CD1c-positive myeloid dendritic cell (primary cell): ENCODE measurements at regions not wholly inside any gene's neighbourhood (a gene's known extent, or its start where the extent isn't known, plus 50 kb on each side); places are given as distances from the start of the nearest gene placed in this dataset.
"Not testable (repeated sequence)": the region's sequence is repeated elsewhere in the genome, so short reads cannot be mapped to it uniquely, and the experiment has no call there.

ENCODE experiments used
- DNase-seq: peaks from one replicate; pipeline ENCODE4 v3.0.0-alpha.2; 2016; ENCODE audit errors: extremely low spot score

DNA sequence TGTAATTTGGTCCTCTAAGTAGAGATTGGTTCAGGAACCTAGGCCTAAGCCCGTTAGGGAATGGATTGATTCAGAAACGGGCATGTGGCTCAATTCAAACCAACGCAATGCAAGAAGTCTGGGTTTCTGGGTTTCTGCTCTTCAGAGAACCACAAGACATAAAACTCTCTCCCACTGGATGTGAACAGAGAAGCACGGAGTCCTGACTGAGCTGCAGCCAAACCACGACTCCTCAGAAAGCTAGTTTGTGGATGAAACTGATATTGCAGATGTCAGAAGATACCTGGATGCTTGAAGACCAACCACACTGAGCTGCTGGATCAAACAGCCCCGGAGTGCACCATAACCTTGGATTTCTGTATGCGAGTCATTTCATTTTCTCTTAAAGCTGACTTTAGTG lies 50.0 kb downstream of the SOD2 start:
- DNase-seq, result no peak

DNA sequence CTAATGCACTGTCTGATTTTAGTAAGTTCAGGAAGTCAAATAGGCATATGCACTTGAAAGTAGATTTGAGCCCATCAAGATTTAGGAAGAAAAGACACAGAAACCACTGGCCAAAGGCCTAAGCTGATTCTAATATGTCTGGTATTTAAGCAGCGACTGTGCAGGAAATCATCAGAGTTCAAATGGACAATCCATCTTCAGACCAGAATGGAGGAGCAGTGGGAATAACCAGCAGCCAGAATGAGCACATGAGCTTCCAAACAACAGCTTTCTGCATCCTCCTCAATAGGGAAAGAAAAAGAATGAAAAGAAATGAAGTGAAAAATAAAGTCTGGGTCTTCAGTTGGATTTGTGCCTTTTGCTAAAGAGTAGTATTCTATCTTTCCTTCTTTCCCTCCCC lies 50.6 kb downstream of the SOD2 start:
- no peak for DNase-seq

DNA sequence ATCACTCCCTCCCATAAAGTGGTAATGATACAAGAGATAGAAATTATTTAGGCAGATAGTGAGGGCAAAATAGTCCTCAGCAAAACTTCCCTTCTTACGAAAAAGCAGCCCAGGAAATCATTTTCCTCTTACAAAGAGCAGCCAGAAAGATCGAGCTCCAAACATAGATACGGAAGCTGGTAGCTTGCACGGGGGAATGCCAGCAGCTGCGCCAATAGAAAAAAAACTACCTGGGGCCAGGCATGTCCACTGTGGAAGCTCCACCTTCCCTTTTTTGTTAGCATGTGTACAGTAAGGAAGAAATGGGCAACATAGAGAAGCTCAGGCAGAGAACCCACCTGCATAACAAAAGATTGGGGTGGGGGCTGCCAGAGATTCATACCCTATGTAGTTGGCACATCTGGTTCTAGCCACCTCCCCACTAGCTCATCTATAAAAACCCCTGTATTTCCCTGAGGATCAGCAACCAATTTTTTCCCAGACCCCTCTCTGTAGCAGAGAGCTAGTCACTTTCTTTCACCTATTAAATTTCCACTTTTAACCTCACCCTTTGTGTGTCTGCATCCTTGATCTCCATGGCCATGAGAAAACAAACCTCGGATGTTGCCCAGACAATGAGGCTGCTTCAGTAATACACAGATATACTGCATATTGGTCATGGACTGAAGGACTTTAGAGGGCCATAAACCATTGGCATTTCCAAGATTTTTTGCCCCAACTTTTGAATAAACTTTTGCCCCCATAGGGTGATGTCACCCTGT lies 52.1 kb downstream of the SOD2 start:
- DNase-seq, result no peak

DNA sequence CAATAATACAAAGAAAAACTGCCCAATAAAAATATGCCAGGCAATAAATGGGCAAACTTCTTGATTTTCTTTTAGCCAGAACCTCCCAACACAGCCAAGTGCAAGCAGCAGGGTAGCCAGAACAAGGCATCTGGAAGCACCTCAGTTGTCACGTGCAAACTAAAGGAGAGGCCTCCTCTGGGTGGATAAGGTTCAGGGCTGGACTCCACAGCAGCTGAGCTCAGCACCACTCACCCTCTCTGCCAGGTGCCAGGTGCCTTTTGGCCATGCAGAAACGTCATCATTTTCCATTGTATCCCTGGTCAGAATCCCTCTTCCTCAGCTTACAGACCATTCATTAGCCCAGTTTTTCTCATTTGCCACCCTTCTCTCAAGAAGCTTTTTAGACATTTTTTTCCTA lies 52.7 kb downstream of the SOD2 start:
- no peak for DNase-seq

DNA sequence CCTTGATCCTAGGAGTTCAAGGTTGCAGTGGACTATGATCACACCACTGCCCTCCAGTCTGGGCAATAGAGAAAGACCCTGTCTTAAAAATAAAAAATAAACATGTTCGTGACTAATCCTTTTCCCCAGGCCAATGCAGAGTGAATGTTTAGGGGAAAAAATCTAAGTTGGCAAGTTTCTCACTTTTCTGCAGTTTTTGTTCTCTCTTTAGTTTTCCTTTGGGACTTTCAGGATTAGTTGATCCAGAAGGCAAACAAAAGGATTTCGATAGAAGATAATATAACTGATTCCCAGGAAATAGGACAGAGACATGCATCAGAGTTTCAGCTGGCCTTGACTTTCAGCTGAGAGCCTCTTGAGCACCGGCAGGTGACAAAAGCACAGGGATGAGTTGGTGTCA lies 53.3 kb downstream of the SOD2 start:
- DNase-seq, result no peak

DNA sequence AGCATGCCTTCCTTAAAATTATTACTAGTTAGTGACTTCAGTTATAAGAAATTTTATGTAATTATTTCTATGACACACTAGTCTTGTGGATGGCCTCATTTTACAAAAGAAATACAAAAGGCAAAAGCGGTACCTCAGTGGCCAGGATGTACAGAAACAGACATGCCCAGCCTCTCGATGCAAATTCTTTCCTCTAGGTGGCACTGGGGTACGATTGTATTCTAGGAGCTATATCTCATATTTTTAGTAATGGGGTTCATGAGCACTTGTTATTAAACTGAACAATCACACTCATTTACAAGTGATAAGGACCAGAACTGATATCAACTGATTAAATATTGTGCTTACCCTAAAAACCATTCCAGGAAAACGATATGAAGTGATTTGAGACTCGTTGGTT lies 59.8 kb downstream of the SOD2 start:
- no peak for DNase-seq

DNA sequence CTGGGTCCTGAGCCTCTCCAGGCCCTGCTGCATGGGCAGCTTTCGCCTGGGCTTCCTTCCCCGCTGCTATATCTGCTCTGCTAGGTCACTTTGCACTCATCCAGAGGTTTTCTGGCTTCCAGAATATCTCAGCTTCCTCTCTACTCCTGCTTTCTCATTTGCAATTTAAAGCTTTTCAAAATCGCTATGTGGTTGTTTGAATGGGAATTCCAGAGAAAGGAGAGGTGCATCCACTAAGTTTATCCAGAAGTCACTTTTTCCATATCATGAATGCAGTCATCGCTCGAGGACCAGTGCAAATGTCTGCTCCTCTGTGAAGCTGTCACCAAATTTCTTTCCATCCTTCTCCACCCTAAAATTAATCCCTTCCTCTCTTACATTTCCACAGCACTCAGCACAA lies 61.2 kb downstream of the SOD2 start:
- no peak for DNase-seq

DNA sequence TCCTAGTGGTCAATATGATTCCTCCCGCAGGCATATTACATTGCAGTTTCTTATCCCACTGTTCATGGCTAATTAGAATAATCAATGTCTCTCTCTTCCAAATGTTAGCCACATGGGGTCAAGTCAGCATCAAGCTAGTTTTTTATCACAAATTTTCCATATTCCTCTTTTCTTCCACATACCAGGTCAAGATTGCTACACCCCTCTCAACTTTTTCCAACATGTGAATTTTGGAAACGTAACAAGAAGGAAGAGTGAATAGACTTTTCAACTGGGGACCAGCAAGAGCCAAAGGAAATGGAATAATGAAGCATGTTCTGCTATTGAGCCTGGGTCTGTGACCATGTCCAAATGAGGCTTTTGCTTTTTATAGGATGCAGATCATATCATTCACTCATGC lies 65.1 kb downstream of the SOD2 start:
- DNase-seq, result no peak

DNA sequence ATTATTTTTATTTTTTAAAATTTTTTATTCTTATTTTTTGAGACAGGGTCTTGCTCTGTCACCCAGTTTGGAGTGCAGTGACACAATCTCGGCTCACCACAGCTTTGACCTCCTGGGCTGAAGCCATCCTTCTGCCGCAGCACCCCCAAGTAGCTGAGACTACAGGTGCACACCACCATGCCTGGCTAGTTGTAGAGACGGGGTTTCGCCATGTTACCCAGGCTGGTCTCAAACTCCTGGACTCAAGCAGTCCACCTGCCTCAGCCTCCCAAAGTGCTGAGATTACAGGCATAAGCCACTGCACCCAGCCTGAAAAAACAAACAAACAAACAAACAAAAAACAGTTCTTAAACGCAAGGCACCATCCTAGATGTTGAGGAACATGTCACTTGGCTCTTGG lies 66.5 kb downstream of the SOD2 start:
- not testable (repeated sequence) for DNase-seq

DNA sequence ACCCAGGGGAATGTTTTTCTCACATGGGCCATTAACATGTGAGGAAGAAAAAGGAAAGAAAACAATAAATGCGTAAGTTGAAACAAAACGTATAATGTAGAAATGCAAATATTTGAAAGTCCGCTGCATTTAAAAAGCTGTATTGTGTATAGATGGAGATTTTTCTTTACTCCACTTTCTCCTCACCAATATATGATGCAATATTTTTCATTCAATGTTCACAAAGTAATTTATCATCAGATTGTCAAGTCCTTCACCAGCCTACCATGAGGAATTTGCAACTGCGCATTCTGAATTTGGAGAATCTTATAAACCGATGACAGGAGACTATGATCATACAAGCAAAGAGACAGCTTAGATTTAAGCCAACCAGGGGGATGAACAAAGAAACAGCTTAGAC lies 69.9 kb downstream of the SOD2 start:
- DNase-seq, result no peak

DNA sequence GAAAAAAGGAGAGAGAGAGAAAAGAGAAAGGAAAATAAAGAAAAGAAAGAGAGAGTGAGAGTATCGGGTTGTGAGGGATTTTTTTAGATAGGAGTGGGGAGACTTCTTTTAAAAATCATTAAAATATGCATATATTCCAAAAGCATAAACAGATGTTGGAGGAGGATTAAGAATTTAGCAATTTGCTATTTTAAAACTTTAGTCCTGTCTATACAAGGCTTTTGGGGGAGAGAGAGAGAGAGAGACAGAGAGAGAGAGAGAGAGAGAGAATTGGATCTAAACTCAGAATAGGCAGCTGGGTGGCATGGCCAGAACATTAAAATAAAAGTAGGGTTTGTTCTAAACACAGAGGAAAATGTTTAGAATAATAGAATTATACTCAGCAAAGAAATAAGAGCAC lies 72.1 kb downstream of the SOD2 start:
- DNase-seq, result no peak

DNA sequence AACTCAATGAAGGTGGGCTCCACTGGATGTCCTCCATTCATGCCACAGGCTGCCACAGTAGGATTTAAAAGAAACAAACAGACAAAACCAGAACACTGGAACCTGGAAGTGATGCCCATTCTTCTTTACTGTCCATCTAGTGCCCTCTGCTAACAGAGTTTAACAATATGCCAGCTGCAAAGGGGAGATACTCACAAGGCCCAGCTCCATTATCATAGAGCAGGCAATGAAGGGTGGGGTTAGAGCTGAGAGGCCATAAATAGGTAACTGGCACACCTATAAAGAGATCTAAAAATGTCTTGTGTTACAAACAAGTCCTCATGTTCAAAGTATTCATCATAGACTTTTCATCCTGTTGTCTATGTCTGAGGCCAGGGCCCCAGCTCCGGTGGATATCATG lies 75.6 kb downstream of the SOD2 start:
- no peak for DNase-seq

DNA sequence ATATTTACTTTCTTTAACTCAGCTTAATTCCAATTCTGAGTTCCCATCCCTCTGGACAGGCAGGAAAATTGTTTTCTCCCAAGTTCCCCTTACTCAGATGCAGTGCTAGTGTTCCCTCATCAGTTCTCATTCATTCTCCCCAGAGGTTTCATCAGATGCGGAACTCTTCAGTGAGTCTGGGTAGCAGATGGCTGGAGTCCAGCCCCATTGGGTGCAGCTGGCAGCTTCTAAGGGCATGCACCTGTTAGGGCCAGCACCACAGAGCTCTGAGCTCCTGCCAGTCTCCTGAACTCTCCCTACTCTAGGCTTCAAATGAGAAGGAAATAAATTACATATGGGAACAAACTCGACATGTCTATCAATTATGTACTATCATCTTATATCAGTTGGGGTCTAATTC lies 76.6 kb downstream of the SOD2 start:
- DNase-seq, result no peak

DNA sequence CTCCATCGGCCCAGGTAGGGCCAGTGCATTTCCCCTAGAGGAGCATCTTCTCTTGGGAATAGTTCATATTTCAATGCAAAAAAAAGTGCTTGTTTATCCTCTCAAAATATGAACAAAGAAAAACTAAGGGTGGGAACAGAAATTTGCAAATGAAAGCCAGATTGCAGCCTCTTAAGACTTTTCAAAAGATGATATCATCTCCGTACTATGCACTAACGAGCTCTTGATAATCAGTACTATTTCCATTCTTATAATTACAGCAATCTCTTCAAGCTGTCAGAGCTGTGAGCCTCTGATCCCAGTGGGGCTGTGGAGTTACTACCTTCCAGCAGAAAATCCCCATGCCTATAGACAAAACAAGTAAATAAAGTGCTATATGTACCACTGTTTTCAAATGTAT lies 77.1 kb downstream of the SOD2 start:
- no peak for DNase-seq

DNA sequence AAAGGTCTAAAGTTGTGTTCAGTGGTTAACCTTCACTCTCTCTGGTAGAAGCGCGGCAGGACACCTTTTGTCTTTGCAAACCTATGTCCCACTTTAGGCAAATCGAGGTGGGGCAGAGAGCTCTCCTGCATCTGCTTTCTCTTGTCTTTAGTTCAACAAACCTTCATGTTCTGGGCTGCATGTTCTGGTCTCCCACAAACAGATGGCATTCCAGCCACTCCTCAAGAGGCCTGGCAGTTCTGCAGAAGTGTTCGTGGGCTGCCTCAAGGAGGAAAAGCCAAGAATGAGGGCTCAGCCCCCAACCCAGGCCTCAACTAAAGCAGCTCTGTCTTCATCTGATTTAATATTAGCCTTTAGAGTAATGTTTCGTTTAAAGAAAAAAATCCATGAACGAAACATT lies 82.2 kb downstream of the SOD2 start:
- no peak for DNase-seq

DNA sequence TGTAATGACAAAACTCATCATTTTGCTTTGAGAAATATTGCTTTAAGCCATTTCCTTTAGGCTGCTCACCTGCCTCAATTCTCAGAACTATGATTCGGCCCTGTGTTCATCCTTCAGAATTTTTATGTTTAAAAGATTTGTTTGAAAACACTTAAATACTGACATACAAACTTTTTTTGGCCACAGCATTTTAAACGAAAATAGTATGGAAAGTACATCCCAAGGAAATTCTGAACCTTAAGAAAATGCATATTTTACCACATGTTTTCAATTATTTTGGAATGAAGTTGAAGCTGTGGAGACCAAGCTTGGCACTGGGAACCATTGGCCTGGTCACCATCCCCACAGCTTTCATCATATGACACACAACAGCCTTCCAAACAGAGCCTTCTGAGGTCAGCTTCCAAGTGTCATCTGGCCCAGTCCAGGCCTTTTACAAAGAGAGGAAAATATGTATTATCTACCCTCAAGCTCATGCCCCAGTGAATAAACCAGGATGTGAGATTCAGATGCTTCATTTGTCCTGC lies 83.3 kb downstream of the SOD2 start:
- no peak for DNase-seq

DNA sequence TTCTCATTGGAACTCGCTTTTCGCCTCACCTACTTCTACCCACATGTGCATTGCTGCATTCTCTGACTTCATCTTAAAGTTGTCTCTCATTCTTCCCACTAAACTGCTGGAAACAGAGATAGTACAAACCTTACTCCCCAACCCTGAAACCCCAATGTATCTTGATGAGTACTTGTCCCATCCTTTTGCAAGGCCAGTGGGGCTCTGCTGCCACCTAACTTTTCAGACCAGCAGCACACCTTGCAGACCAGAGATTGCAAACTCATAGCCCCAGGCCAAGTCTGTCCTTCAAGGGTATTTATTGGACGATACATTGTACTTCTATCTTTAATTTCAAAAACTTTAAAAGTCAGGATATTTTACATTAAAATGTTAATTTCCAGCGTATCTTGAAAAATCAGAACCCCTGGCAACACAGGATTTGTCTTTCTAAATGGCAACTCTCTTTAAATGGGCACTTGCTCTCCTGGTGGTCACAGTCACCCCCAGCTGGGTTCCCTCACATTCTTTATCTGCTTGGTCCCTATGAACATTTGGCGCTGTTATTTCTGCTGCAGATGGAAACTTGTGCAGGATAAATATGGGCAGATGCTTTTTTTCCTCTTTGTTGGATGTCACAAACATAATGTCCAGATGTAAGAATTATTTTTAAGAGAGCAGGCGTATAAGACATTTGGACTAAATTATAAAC lies 83.9 kb downstream of the SOD2 start:
- no peak for DNase-seq

DNA sequence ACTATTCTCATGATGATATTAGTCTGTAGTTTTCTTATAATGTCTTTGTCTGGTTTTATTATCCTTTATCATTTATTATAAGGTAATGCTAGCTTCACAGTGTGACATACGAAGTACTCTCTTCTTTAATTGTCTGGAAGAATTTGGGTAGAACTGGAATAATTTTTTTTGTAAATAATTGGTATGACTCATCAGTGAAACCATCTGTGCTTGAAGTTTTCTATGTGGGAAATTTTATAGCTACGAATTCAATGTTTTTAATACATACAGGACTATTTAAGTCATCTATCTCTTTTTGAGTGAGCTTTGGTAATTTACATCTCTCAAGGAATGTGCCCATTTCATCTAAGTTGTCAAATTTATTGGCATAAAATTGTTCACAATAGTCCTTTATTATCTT lies 86.3 kb downstream of the SOD2 start:
- no peak for DNase-seq

DNA sequence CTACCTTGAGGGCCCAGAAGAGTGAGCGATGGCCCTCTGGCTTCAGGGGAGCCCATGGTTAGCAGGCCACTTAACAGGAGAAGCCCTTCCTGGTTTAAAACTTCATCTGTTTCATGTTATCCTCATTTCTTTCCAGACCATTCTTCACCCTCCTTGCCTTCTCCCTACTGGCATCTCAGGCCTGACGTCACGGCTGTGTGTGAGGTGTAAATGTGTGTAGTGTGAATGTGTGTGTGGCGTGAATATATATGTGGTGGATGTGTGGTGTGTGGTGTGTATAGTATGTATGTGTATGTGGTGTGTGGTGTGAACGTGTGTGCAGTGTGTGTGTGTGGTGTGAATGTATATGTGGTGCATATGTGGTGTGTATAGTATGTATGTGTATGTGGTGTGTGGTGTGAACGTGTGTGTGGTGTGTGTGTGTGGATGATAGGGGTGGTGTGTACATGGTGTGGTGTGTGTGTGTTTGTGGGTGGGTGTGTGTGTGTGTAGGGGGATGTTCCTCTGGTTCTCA lies 88.5 kb downstream of the SOD2 start:
- DNase-seq, result no peak

DNA sequence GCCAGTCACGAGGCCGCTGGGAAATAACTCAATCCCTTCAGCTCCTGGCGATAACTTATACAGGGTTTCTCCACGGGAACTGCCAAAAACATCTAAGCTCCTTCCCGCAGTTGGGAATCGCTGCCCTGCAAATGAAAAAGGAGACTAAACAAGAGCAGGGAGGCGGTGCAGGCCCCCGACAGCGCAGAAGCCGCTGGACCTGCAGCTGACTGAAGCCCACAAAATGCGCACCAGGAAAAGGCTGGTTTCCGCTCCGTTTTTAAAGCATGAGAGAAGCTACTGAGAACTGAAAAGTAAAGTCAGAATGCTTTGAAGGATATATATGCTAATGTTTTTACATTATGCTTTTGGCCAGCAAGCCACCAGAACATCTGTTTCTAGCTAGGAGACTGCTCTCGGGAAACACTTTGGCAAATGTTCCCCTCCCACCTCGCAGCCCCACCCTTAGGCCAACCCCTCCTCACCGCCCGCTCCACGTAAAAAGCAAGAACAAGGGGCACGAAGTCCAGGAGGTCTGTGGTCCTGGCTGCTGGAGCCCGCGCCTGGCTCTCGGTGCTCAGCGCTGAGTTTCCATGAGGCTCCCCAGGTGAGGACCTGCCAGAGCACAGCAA lies 90.5 kb downstream of the SOD2 start:
- no peak for DNase-seq

DNA sequence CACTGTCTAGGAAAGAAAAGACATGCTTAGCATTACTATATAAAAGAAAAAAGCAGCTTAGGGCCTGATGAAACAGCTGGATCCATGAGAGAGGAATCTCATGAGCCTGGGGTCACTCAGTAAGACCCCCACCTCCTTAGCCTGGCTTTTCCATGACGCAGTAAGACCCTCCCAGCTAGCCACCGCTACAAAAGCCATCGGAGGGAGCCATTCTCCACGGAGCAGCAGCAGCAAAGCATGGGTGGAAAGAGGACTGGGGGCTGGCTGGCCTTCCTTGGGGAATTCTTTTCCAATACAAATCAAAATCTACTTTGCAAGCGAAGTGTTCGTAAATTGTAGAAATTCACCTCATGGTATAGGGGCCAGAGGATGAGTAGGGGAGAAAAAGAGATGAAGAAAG lies 91.8 kb downstream of the SOD2 start:
- DNase-seq, result no peak

DNA sequence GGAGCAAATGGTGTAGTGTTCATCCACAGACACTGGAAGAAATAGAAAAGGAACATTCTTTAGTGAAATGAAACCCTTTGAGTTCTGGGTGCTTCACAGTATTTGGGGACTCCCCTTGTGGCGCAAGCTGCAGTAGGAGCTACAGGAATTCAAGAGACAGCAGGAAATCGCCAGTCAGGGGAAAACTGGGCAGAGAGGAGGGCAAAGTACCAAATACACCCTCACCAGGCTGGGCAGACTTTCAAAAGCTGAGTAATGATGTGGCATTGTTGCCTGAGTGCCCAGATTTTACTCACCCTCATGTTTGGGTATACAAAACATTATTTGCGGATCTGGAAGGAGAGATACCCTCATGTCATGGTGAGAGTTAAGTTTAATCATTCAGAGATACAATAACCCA lies 97.9 kb downstream of the SOD2 start:
- peak; percentile 5 for DNase-seq

DNA sequence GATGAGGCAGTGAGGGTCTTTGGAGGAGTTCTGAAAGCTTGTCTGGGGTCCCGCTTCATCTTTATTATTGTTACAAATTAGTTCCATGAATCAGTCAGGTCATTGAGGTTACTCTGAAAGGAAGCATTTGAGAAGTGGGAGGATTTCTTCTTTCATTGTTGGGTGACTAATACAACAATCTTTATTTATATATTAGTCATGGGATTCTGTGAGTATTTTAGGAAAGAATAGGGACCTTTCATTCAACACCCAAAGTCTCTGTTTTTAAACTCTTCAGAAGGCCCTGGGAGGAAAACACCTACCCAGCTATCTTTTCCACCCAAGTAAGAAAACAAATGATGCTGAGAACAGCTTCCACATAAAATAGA lies 98.3 kb downstream of the SOD2 start:
- peak; percentile 5 for DNase-seq
